H9 (cell line): ENCODE measurements at regions not wholly inside any gene's neighbourhood (a gene's known extent, or its start where the extent isn't known, plus 50 kb on each side); places are given as distances from the start of the nearest gene placed in this dataset.

Experiments used
- DNase-seq: peaks from one replicate; pipeline ENCODE4 v3.0.0-alpha.2; 2017
- H2AFZ ChIP-seq: one replicate; pipeline ENCODE4 v1.6.1; 2013; ENCODE audit warnings: mild to moderate bottlenecking, low read length, control low read depth, moderate library complexity
- H2AK5ac ChIP-seq: 2 replicates; pipeline ENCODE4 v1.6.1; 2013; ENCODE audit warnings: low read length, control low read depth, mixed read lengths; ENCODE audit not compliant: insufficient read length
- H2BK120ac ChIP-seq: one replicate; pipeline ENCODE4 v1.6.1; 2013; ENCODE audit warnings: low read depth, mild to moderate bottlenecking, low read length, control low read depth, inconsistent platforms; ENCODE audit not compliant: poor library complexity, severe bottlenecking
- H2BK12ac ChIP-seq: 2 replicates; pipeline ENCODE4 v1.6.1; 2013; ENCODE audit warnings: low read length, control low read depth, mixed read lengths, low read depth; ENCODE audit not compliant: insufficient read length
- H2BK15ac ChIP-seq: 2 replicates; pipeline ENCODE4 v1.6.1; 2013; ENCODE audit warnings: low read depth, low read length, control low read depth
- H2BK20ac ChIP-seq: one replicate; pipeline ENCODE4 v1.6.1; 2013; ENCODE audit warnings: low read depth, mild to moderate bottlenecking, low read length, control low read depth, inconsistent platforms; ENCODE audit not compliant: poor library complexity, severe bottlenecking
- H2BK5ac ChIP-seq: 2 replicates; pipeline ENCODE4 v1.6.1; 2013; ENCODE audit warnings: low read length, control low read depth, mixed read lengths; ENCODE audit not compliant: insufficient read length
- H3K14ac ChIP-seq: 2 replicates; pipeline ENCODE4 v1.6.1; 2013; ENCODE audit warnings: low read length, control low read depth; ENCODE audit not compliant: insufficient read depth
- H3K18ac ChIP-seq: 2 replicates; pipeline ENCODE4 v1.6.1; 2013; ENCODE audit warnings: low read depth, mild to moderate bottlenecking, mixed read lengths, low read length, control low read depth; ENCODE audit not compliant: insufficient read length
- H3K23ac ChIP-seq: 2 replicates; pipeline ENCODE4 v1.6.1; 2013; ENCODE audit warnings: low read length, control low read depth, mixed read lengths, low read depth; ENCODE audit not compliant: insufficient read length
- H3K23me2 ChIP-seq: 2 replicates; pipeline ENCODE4 v1.6.1; 2013; ENCODE audit warnings: low read depth, mild to moderate bottlenecking, mixed read lengths, low read length, control low read depth; ENCODE audit not compliant: insufficient read length, poor library complexity, severe bottlenecking
- H3K27ac ChIP-seq: 2 replicates; pipeline ENCODE4 v1.5.1; 2013; ENCODE audit warnings: low read length, control low read depth, mixed read lengths, low read depth; ENCODE audit not compliant: insufficient read length
- H3K27me3 ChIP-seq: 2 replicates; pipeline ENCODE4 v1.6.1; 2013; ENCODE audit warnings: low read length, control low read depth, inconsistent platforms; ENCODE audit not compliant: insufficient read depth
- H3K4ac ChIP-seq: 2 replicates; pipeline ENCODE4 v1.6.1; 2013; ENCODE audit warnings: low read depth, mild to moderate bottlenecking, control low read depth, inconsistent platforms, low read length, moderate library complexity
- H3K4me1 ChIP-seq: 2 replicates; pipeline ENCODE4 v1.6.1; 2013; ENCODE audit warnings: low read length, control low read depth, inconsistent platforms; ENCODE audit not compliant: insufficient read depth
- H3K4me2 ChIP-seq: 2 replicates; pipeline ENCODE4 v1.6.1; 2013; ENCODE audit warnings: low read length, control low read depth, mixed read lengths; ENCODE audit not compliant: insufficient read length, insufficient read depth
- H3K56ac ChIP-seq: 2 replicates; pipeline ENCODE4 v1.6.1; 2013; ENCODE audit warnings: low read depth, mild to moderate bottlenecking, mixed read lengths, low read length, control low read depth; ENCODE audit not compliant: insufficient read length
- H3K79me1 ChIP-seq: 2 replicates; pipeline ENCODE4 v1.6.1; 2013; ENCODE audit warnings: low read depth, mild to moderate bottlenecking, moderate library complexity, low read length, control low read depth, inconsistent platforms; ENCODE audit not compliant: insufficient read depth, poor library complexity, severe bottlenecking
- H3K79me2 ChIP-seq: 2 replicates; pipeline ENCODE4 v1.6.1; 2013; ENCODE audit warnings: low read length, control low read depth, inconsistent platforms; ENCODE audit not compliant: insufficient read depth
- H3K9ac ChIP-seq: 2 replicates; pipeline ENCODE4 v1.6.1; 2013; ENCODE audit warnings: low read length, control low read depth, mixed read lengths; ENCODE audit not compliant: insufficient read length; ENCODE audit errors: extremely low read depth
- H3K9me3 ChIP-seq: one replicate; pipeline ENCODE4 v1.6.1; 2013; ENCODE audit warnings: low read depth, low read length, inconsistent platforms; ENCODE audit not compliant: control insufficient read depth
- H3T11ph ChIP-seq: one replicate; pipeline ENCODE4 v1.6.1; 2013; ENCODE audit warnings: mild to moderate bottlenecking, low read length, control low read depth, inconsistent platforms
- H4K20me1 ChIP-seq: one replicate; pipeline ENCODE4 v1.6.1; 2013; ENCODE audit not compliant: control insufficient read depth, insufficient read length, insufficient read depth
- H4K5ac ChIP-seq: 2 replicates; pipeline ENCODE4 v1.6.1; 2013; ENCODE audit warnings: low read depth, mild to moderate bottlenecking, mixed read lengths, low read length, control low read depth; ENCODE audit not compliant: insufficient read length
- H4K8ac ChIP-seq: replicated peaks from 2 replicates; pipeline ENCODE4 v1.6.1; 2013; ENCODE audit warnings: low read length, control low read depth, mixed read lengths, low read depth; ENCODE audit not compliant: insufficient read length
- H4K91ac ChIP-seq: 2 replicates; pipeline ENCODE4 v1.6.1; 2013; ENCODE audit warnings: low read depth, mild to moderate bottlenecking, moderate library complexity, mixed read lengths, low read length, control low read depth; ENCODE audit not compliant: insufficient read length
- H3K27ac Mint-ChIP-seq, 3 experiments: 2 replicates in 2 of 3; 3 replicates in 1 of 3; pipeline ENCODE4 v1.8.0; 2020 to 2021; ENCODE audit warnings: mixed read lengths in 3 of 3, mild to moderate bottlenecking in 1 of 3, moderate library complexity in 1 of 3
- H3K27me3 Mint-ChIP-seq: 2 replicates; pipeline ENCODE4 v1.8.0; 2021; ENCODE audit warnings: low read depth, mild to moderate bottlenecking, moderate library complexity, mixed read lengths
- H3K36me3 Mint-ChIP-seq, 3 experiments: 2 replicates in 2 of 3; 3 replicates in 1 of 3; pipeline ENCODE4 v1.8.0; 2020 to 2021; ENCODE audit warnings: low read depth in 3 of 3, mixed read lengths in 3 of 3; ENCODE audit not compliant: insufficient read depth in 1 of 3
- H3K4me1 Mint-ChIP-seq, 2 experiments: 2 replicates each; pipeline ENCODE4 v1.8.0; 2020; ENCODE audit warnings: mixed read lengths in 2 of 2
- H3K4me3 Mint-ChIP-seq, 2 experiments: 2 replicates in 1 of 2; 3 replicates in 1 of 2; pipeline ENCODE4 v1.8.0; 2020 to 2021; ENCODE audit warnings: mild to moderate bottlenecking in 2 of 2, mixed read lengths in 2 of 2, moderate library complexity in 1 of 2
- H3K9me3 Mint-ChIP-seq, 2 experiments: 2 replicates in 1 of 2; 3 replicates in 1 of 2; pipeline ENCODE4 v1.8.0; 2020; ENCODE audit warnings: mild to moderate bottlenecking in 2 of 2, mixed read lengths in 2 of 2, moderate library complexity in 1 of 2
- WGBS: extraction: QIAGEN DNeasy Blood & Tissue Kit; methylation state at CpG from one replicate; pipeline ENCODE4 v1.1.7; 2013; ENCODE audit warnings: missing lambda C conversion rate, low lambda C conversion rate, mixed read lengths; ENCODE audit not compliant: insufficient read length; ENCODE audit errors: extremely low coverage; 5-methylcytosine and 5-hydroxymethylcytosine counted together
- TF ChIP-seq, protein P1 (sequence below): fragments of 200-600 bp; sonication (generic); conservative IDR thresholded peaks from 3 replicates; pipeline ENCODE4 v1.8.0; 2021; ENCODE audit warnings: antibody characterized with exemption, mild to moderate bottlenecking

DNA sequence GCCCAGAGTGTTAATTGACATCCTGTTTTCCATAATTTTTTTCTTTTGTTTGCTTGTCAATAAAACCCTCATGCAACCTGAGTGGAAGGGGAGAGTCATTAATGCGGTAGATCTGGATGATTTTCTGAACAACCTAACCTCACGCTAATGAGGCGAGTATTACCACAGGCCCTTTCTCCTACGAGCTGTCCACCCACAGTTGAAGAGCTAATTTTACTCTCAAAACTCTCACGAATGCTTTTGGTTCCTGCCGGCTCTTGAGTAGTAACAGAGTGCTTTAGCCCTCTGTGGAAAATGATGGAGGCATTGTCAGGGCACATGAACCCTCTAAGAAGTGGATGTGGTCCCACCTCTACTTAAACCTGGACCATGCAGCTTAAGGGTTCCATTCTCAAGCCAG is 491.3 kb upstream of the RBFOX1 start:
- Histone ChIP-seq H3K23ac (no peak overlapping the region), H3T11ph (no peak overlapping the region), H4K8ac (no peak overlapping the region), H2BK20ac (no peak overlapping the region), H3K14ac (no peak overlapping the region), H3K4me2 (no peak overlapping the region), H2BK15ac (no peak overlapping the region), H4K91ac (no peak overlapping the region), H3K18ac (no peak overlapping the region), H3K79me2 (no peaks in the 10 kb centered on the region), H3K23me2 (no peaks in the 10 kb centered on the region), H3K27me3 (no peaks in the 10 kb centered on the region), H3K9me3 (no peaks in the 10 kb centered on the region), H4K20me1 (no peaks in the 10 kb centered on the region), H3K4ac (no peak overlapping the region), H3K27ac (no peak overlapping the region), H2BK5ac (no peak overlapping the region), H2AFZ (no peak overlapping the region), H3K79me1 (no peaks in the 10 kb centered on the region), H2AK5ac (no peak overlapping the region), H2BK120ac (no peak overlapping the region), H4K5ac (no peak overlapping the region), H3K56ac (no peak overlapping the region), H3K4me1 (no peaks in the 10 kb centered on the region), H3K9ac (no peak overlapping the region), H2BK12ac (no peak overlapping the region)
- Mint-ChIP-seq H3K9me3 (peaks cover 0 to 4% of the 10 kb centered on the region in 2 experiments; a peak in 3 of 5 replicates), H3K4me1 (no peaks in the 10 kb centered on the region), H3K36me3 (no peaks in the 10 kb centered on the region), H3K27me3 (peaks cover 59% of the 10 kb centered on the region), H3K27ac (no peak overlapping the region), H3K4me3 (no peak overlapping the region)
- TF ChIP-seq, protein P1, sequence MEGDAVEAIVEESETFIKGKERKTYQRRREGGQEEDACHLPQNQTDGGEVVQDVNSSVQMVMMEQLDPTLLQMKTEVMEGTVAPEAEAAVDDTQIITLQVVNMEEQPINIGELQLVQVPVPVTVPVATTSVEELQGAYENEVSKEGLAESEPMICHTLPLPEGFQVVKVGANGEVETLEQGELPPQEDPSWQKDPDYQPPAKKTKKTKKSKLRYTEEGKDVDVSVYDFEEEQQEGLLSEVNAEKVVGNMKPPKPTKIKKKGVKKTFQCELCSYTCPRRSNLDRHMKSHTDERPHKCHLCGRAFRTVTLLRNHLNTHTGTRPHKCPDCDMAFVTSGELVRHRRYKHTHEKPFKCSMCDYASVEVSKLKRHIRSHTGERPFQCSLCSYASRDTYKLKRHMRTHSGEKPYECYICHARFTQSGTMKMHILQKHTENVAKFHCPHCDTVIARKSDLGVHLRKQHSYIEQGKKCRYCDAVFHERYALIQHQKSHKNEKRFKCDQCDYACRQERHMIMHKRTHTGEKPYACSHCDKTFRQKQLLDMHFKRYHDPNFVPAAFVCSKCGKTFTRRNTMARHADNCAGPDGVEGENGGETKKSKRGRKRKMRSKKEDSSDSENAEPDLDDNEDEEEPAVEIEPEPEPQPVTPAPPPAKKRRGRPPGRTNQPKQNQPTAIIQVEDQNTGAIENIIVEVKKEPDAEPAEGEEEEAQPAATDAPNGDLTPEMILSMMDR, result no peak
- no CpG with 5 or more reads among the region's 6 CpGs for WGBS
- no peak for DNase-seq
